Fibroblast of lung (primary cell): ENCODE measurements at regions not wholly inside any gene's neighbourhood (a gene's known extent, or its start where the extent isn't known, plus 50 kb on each side); places are given as distances from the start of the nearest gene placed in this dataset.

Experiments used
- DNase-seq, 2 donors: peaks; one replicate each; pipeline versions ENCODE4 v3.0.0 to v3.0.0-alpha.2; 2010; ENCODE audit warnings: low read depth in 2 of 2
- H2AFZ ChIP-seq: 2 replicates; pipeline ENCODE4 v1.5.1; 2012; ENCODE audit warnings: low read length, control low read depth, inconsistent platforms
- H3K27ac ChIP-seq: 2 replicates; pipeline ENCODE4 v1.5.1; 2011; ENCODE audit warnings: low read length, control low read depth; ENCODE audit not compliant: insufficient read depth
- H3K27me3 ChIP-seq: 2 replicates; pipeline ENCODE4 v1.5.1; 2011; ENCODE audit warnings: mild to moderate bottlenecking, low read length; ENCODE audit not compliant: control insufficient read depth, insufficient read depth
- H3K36me3 ChIP-seq: 2 replicates; pipeline ENCODE4 v1.5.1; 2011; ENCODE audit warnings: low read length; ENCODE audit not compliant: control insufficient read depth, insufficient read depth
- H3K4me1 ChIP-seq: 2 replicates; pipeline ENCODE4 v1.5.1; 2011; ENCODE audit warnings: low read length; ENCODE audit not compliant: control insufficient read depth, insufficient read depth; ENCODE audit errors: extremely low read depth
- H3K4me2 ChIP-seq: 2 replicates; pipeline ENCODE4 v1.5.1; 2011; ENCODE audit warnings: low read length, control low read depth; ENCODE audit not compliant: insufficient read depth; ENCODE audit errors: extremely low read depth
- H3K4me3 ChIP-seq, 4 experiments: fragments of 200-600 bp in 1 of 4; sonication (generic) in 1 of 4; replicated peaks in 1 of 4; 2 replicates each; pipeline ENCODE4 v1.5.1; 2011 to 2016; ENCODE audit warnings: low read length in 4 of 4, low read depth in 3 of 4, mild to moderate bottlenecking in 3 of 4, control low read depth in 2 of 4, inconsistent platforms in 1 of 4, mixed read lengths in 1 of 4; ENCODE audit not compliant: insufficient read depth in 1 of 4; ENCODE audit errors: control extremely low read depth in 1 of 4
- H3K79me2 ChIP-seq: 2 replicates; pipeline ENCODE4 v1.5.1; 2012; ENCODE audit warnings: mild to moderate bottlenecking, low read length, inconsistent platforms; ENCODE audit not compliant: control insufficient read depth, insufficient read depth
- H3K9ac ChIP-seq: 2 replicates; pipeline ENCODE4 v1.5.1; 2011; ENCODE audit warnings: mild to moderate bottlenecking, low read length, control low read depth; ENCODE audit not compliant: insufficient read depth
- H3K9me3 ChIP-seq: 2 replicates; pipeline ENCODE4 v1.5.1; 2012; ENCODE audit warnings: low read depth, low read length; ENCODE audit not compliant: control insufficient read depth, insufficient read depth
- H4K20me1 ChIP-seq: 2 replicates; pipeline ENCODE4 v1.5.1; 2011; ENCODE audit warnings: low read length; ENCODE audit not compliant: control insufficient read depth, insufficient read depth; ENCODE audit errors: extremely low read depth
- CTCF ChIP-seq, 2 donors: IDR thresholded peaks in 1 of 2; conservative IDR thresholded peaks in 1 of 2; 1 replicate in 1 of 2; 2 replicates in 1 of 2; pipeline ENCODE4 v1.5.1; 2011 to 2012; ENCODE audit warnings: low read length in 2 of 2, control low read depth in 1 of 2, inconsistent platforms in 1 of 2, low read depth in 1 of 2, mild to moderate bottlenecking in 1 of 2
- EZH2 ChIP-seq: IDR thresholded peaks from 2 replicates; pipeline ENCODE4 v1.5.1; 2012; ENCODE audit warnings: low read length, control low read depth, mild to moderate bottlenecking; ENCODE audit errors: missing control alignments

GRCh38 chr5:159533197-159533596 is 202.9 kb upstream of the IL12B start:
- Histone ChIP-seq H3K27me3 (no peaks in the 10 kb centered on the region), H3K9ac (no peak overlapping the region), H3K27ac (no peak overlapping the region), H3K4me3 (no peak overlapping the region), H3K4me2 (peak overlapping the region; percentile 23), H3K9me3 (no peaks in the 10 kb centered on the region), H2AFZ (no peak overlapping the region), H3K4me1 (peaks cover 3% of the 10 kb centered on the region), H3K79me2 (no peaks in the 10 kb centered on the region), H3K36me3 (no peaks in the 10 kb centered on the region), H4K20me1 (no peaks in the 10 kb centered on the region)
- DNase-seq = peak in 1 of 2 donors; percentile 87
- TF ChIP-seq EZH2 (no peak), CTCF (conservative IDR thresholded peaks at IDR 0.05 in 1 of 2, IDR thresholded peaks at IDR 0.05 in 1 of 2; ENCODE audit: low read depth in 1 of 2, low read length in 2 of 2) (no peak)

- H3K4me2 ChIP-seq = no peak overlapping the region
- no peaks in the 10 kb centered on the region for H3K27me3 ChIP-seq
- no peak for DNase-seq
- H3K36me3 ChIP-seq = no peaks in the 10 kb centered on the region
- H3K27ac ChIP-seq = no peak overlapping the region
- H3K79me2 ChIP-seq = no peaks in the 10 kb centered on the region
- H3K9ac ChIP-seq = no peak overlapping the region
- no peak for TF ChIP-seq CTCF (conservative IDR thresholded peaks at IDR 0.05 in 1 of 2, IDR thresholded peaks at IDR 0.05 in 1 of 2; ENCODE audit: low read depth in 1 of 2, low read length in 2 of 2)
- H4K20me1 ChIP-seq = no peaks in the 10 kb centered on the region
- H2AFZ ChIP-seq = no peak overlapping the region
- peaks cover 3% of the 10 kb centered on the region for H3K4me1 ChIP-seq
- H3K9me3 ChIP-seq = no peaks in the 10 kb centered on the region
- no peak overlapping the region for H3K4me3 ChIP-seq
These were observed 205.9 kb upstream of the IL12B start for GRCh38 chr5:159536166-159536565.

- TF ChIP-seq CTCF (conservative IDR thresholded peaks at IDR 0.05 in 1 of 2, IDR thresholded peaks at IDR 0.05 in 1 of 2; ENCODE audit: low read depth in 1 of 2, low read length in 2 of 2) (no peak), EZH2 (no peak)
- Histone ChIP-seq H3K27ac (no peak overlapping the region), H3K9ac (no peak overlapping the region), H3K79me2 (no peaks in the 10 kb centered on the region), H3K36me3 (no peaks in the 10 kb centered on the region), H4K20me1 (no peaks in the 10 kb centered on the region), H3K4me2 (no peak overlapping the region), H3K4me1 (peaks cover 3% of the 10 kb centered on the region), H2AFZ (no peak overlapping the region), H3K4me3 (no peak overlapping the region), H3K9me3 (no peaks in the 10 kb centered on the region), H3K27me3 (no peaks in the 10 kb centered on the region)
- DNase-seq = no peak
These were observed 206.4 kb upstream of the IL12B start for GRCh38 chr5:159536646-159537045.
